K562 (cell line): ENCODE measurements at regions not wholly inside any gene's neighbourhood (a gene's known extent, or its start where the extent isn't known, plus 50 kb on each side); places are given as distances from the start of the nearest gene placed in this dataset.

ENCODE experiments used
- ATAC-seq: fragments of 200-7000 bp; cut with Tn5 transposase; 3 replicates; pipeline ENCODE4 v1.9.1; 2020; ENCODE audit warnings: moderate library complexity
- BruUV-seq: library from RNA; stranded (reverse); fragments of 400-500 nt; replicated peaks from 2 replicates; lab custom pipeline; 2021; lab: Mats Ljungman, UMichigan
- CTCF ChIA-PET: fragments of 300-600 bp; formaldehyde crosslinking; extraction: SDS; loops from one replicate; lab custom pipeline; 2021; ENCODE audit warnings: low intra/inter-chr PET ratio; lab: Yijun Ruan, JAX
- POLR2A ChIA-PET: fragments of 300-600, 350-650 bp; sonication (Branson Sonifier 250); formaldehyde crosslinking; extraction: SDS; loops from one replicate; lab custom pipeline; 2021; ENCODE audit warnings: antibody characterized with exemption, inconsistent platforms; lab: Yijun Ruan, JAX
- DNase-seq, 4 experiments: peaks; one replicate each; pipeline versions ENCODE4 v3.0.0 to v3.0.0-alpha.2; 2011 to 2018; ENCODE audit warnings: low spot score in 3 of 4, mixed read lengths in 3 of 4; ENCODE audit errors: extremely low read depth in 1 of 4
- FAIRE-seq: peaks from 2 replicates; lab custom pipeline; 2011; peaks lifted over from hg19 to GRCh38; lab: Jason Lieb, UNC
- H2AFZ ChIP-seq: 2 replicates; pipeline ENCODE4 v1.6.0; 2011; ENCODE audit warnings: low read depth, low read length, control low read depth, inconsistent platforms
- H3K27ac ChIP-seq: fragments of 200-600 bp; 3 replicates; pipeline ENCODE4 v1.8.0; 2011; ENCODE audit warnings: low read depth, mild to moderate bottlenecking, control low read depth, inconsistent platforms, low read length, moderate library complexity, mixed read lengths; ENCODE audit errors: extremely low read depth
- H3K27me3 ChIP-seq, 2 experiments: fragments of 300-600 bp in 1 of 2; 2 replicates in 1 of 2; 3 replicates in 1 of 2; pipeline versions ENCODE4 v1.6.0 to v1.8.0; 2011; ENCODE audit warnings: inconsistent platforms in 2 of 2, low read length in 2 of 2, mild to moderate bottlenecking in 1 of 2, mixed read lengths in 1 of 2, moderate library complexity in 1 of 2; ENCODE audit not compliant: control insufficient read depth in 2 of 2, insufficient read depth in 2 of 2
- H3K36me3 ChIP-seq: fragments of 300-600 bp; 3 replicates; pipeline ENCODE4 v1.8.0; 2011; ENCODE audit warnings: mild to moderate bottlenecking, low read length, inconsistent platforms; ENCODE audit not compliant: control insufficient read depth, insufficient read depth
- H3K4me1 ChIP-seq, 2 experiments: fragments of 200-600 bp in 1 of 2; replicated peaks in 1 of 2; 2 replicates in 1 of 2; 3 replicates in 1 of 2; pipeline versions ENCODE4 v1.5.1 to v1.8.0; 2011; ENCODE audit warnings: inconsistent platforms in 2 of 2, low read length in 2 of 2, mild to moderate bottlenecking in 1 of 2, mixed read lengths in 1 of 2, moderate library complexity in 1 of 2; ENCODE audit not compliant: control insufficient read depth in 2 of 2, insufficient read depth in 2 of 2
- H3K4me2 ChIP-seq: 2 replicates; pipeline ENCODE4 v1.6.1; 2011; ENCODE audit warnings: low read length, control low read depth, inconsistent platforms, mixed read lengths; ENCODE audit not compliant: insufficient read depth
- H3K4me3 ChIP-seq: fragments of 200-600 bp; sonication (generic), shearing (Covaris generic); 2 replicates; pipeline ENCODE4 v1.5.1; 2016; ENCODE audit warnings: control low read depth, inconsistent platforms
- H3K79me2 ChIP-seq: fragments of 200-600 bp; 3 replicates; pipeline ENCODE4 v1.8.0; 2011; ENCODE audit warnings: low read length, inconsistent platforms; ENCODE audit not compliant: control insufficient read depth, insufficient read depth
- H3K9ac ChIP-seq, 2 experiments: 2 replicates each; pipeline versions ENCODE4 v1.6.0 to v1.6.1; 2011; ENCODE audit warnings: low read depth in 2 of 2, low read length in 2 of 2, control low read depth in 1 of 2, inconsistent platforms in 1 of 2, mild to moderate bottlenecking in 1 of 2, mixed read lengths in 1 of 2; ENCODE audit not compliant: insufficient read depth in 1 of 2
- H3K9me1 ChIP-seq: one replicate; pipeline ENCODE4 v1.6.0; 2011; ENCODE audit warnings: inconsistent platforms, mild to moderate bottlenecking, low read length, moderate library complexity; ENCODE audit not compliant: control insufficient read depth, insufficient read depth
- H3K9me3 ChIP-seq: replicated peaks from 2 replicates; pipeline ENCODE4 v1.5.1; 2011; ENCODE audit warnings: low read depth, low read length, inconsistent platforms; ENCODE audit not compliant: control insufficient read depth, insufficient read depth
- H4K20me1 ChIP-seq: replicated peaks from 2 replicates; pipeline ENCODE4 v1.6.1; 2011; ENCODE audit warnings: low read length, inconsistent platforms, mixed read lengths; ENCODE audit not compliant: control insufficient read depth, insufficient read depth
- BCOR ChIP-seq: fragments of 450-650 bp; IDR thresholded peaks from 2 replicates; pipeline ENCODE4 v1.6.1; 2016
- BMI1 ChIP-seq: fragments of 150-350 bp; IDR thresholded peaks from 2 replicates; pipeline ENCODE4 v1.6.1; 2014; ENCODE audit warnings: low read length
- HSF4 ChIP-seq: fragments of 250-450 bp; sonication (Bioruptor Pico); IDR thresholded peaks from 2 replicates; pipeline ENCODE4 v2.1.2; 2022; ENCODE audit warnings: mild to moderate bottlenecking, moderate library complexity, borderline replicate concordance
- MCM2 ChIP-seq: fragments of 450-650 bp; IDR thresholded peaks from 2 replicates; pipeline ENCODE4 v1.6.1; 2017; ENCODE audit warnings: low read depth, mild to moderate bottlenecking
- MEIS2 ChIP-seq: fragments of 450-650 bp; IDR thresholded peaks from 2 replicates; pipeline ENCODE4 v1.6.1; 2014; ENCODE audit warnings: mild to moderate bottlenecking; ENCODE audit not compliant: partially characterized antibody
- NELFE ChIP-seq: IDR thresholded peaks from 2 replicates; pipeline ENCODE4 v1.6.1; 2011; ENCODE audit warnings: mild to moderate bottlenecking; ENCODE audit not compliant: insufficient read depth, insufficient read length
- SETDB1 ChIP-seq: IDR thresholded peaks from one replicate; pipeline ENCODE4 v1.6.1; 2012; ENCODE audit warnings: low read length, control low read depth, inconsistent platforms
- SNIP1 ChIP-seq: fragments of 450-650 bp; IDR thresholded peaks from 2 replicates; pipeline ENCODE4 v1.7.1; 2017; ENCODE audit warnings: low read depth, mild to moderate bottlenecking
- TAL1 ChIP-seq: fragments of 450-650 bp; IDR thresholded peaks from 2 replicates; pipeline ENCODE4 v1.6.1; 2016; ENCODE audit warnings: mild to moderate bottlenecking
- TARDBP ChIP-seq: fragments of 450-650 bp; IDR thresholded peaks from 2 replicates; pipeline ENCODE4 v1.6.1; 2016
- TBP ChIP-seq: optimal IDR thresholded peaks from 2 replicates; pipeline ENCODE3; 2011; ENCODE audit warnings: low read depth, low read length, improper control_type of control experiment
- ZNF121 ChIP-seq: sonication (generic); formaldehyde crosslinking; conservative IDR thresholded peaks from 2 replicates; pipeline ENCODE4 v1.8.0; 2022; ENCODE audit warnings: missing genetic modification reagents
- ZNF384 ChIP-seq: IDR thresholded peaks from 2 replicates; pipeline ENCODE4 v1.6.1; 2012; ENCODE audit warnings: low read depth, low read length, improper control_type of control experiment
- ZNF785 ChIP-seq: fragments of 250-450 bp; sonication (Bioruptor Pico); IDR thresholded peaks from 2 replicates; pipeline ENCODE4 v1.4.0; 2020; ENCODE audit warnings: mild to moderate bottlenecking
- WGBS: fragments of 100-300 bp; shearing (Covaris generic); methylation state at CpG from one replicate; pipeline ENCODE4 v1.1.6; 2016; ENCODE audit warnings: low coverage, mixed read lengths; ENCODE audit not compliant: insufficient coverage; ENCODE audit errors: missing lambda C conversion rate; 5-methylcytosine and 5-hydroxymethylcytosine counted together
- in situ Hi-C: fragments of 300-500 bp; cut with MboI; formaldehyde crosslinking; loops from 4 replicates; pipeline ENCODE4 v1.15.0; 2018; ENCODE audit warnings: inconsistent platforms, mixed read lengths
- intact Hi-C: fragments of 100-400 bp; cut with micrococcal nuclease; formaldehyde crosslinking; loops from 2 replicates; pipeline ENCODE4 v1.14.2; 2022
- TF ChIP-seq, protein P1 (sequence below): fragments of 450-650 bp; IDR thresholded peaks from 2 replicates; pipeline ENCODE4 v1.7.0; 2016; ENCODE audit warnings: borderline replicate concordance
- TF ChIP-seq, protein P2 (sequence below): sonication (generic); formaldehyde crosslinking; IDR thresholded peaks from 2 replicates; pipeline ENCODE4 v1.8.0; 2022; ENCODE audit warnings: mild to moderate bottlenecking, missing genetic modification reagents
- TF ChIP-seq, protein P3 (sequence below): fragments of 250-450 bp; sonication (Bioruptor Pico); IDR thresholded peaks from 2 replicates; pipeline ENCODE4 v1.5.0; 2021

DNA sequence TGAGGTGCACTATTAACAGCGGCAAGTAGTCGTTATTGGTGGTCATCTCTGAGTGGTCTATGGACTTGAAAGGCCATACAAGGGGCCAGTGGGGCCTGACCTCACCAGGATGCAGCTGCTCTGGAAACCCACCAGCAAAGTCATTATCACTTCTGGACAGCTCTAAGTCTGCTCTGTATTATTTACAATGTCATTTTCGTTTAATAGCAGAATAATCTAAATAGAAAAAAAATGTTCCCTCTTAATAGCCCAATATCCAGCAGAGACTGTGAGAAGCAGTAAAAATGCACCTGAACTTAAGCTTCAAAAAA lies 85.0 kb upstream of the EED start:
- H2AFZ ChIP-seq: peak overlapping the region; percentile 65
- DNase-seq: no peak
- TF ChIP-seq SNIP1: no peak
- no peak for TF ChIP-seq BCOR
- TF ChIP-seq HSF4 (CRISPR knock-in tag): no peak
- TF ChIP-seq NELFE: no peak
- TF ChIP-seq ZNF121 (CRISPR knock-in tag): no peak
- TF ChIP-seq, protein P1, sequence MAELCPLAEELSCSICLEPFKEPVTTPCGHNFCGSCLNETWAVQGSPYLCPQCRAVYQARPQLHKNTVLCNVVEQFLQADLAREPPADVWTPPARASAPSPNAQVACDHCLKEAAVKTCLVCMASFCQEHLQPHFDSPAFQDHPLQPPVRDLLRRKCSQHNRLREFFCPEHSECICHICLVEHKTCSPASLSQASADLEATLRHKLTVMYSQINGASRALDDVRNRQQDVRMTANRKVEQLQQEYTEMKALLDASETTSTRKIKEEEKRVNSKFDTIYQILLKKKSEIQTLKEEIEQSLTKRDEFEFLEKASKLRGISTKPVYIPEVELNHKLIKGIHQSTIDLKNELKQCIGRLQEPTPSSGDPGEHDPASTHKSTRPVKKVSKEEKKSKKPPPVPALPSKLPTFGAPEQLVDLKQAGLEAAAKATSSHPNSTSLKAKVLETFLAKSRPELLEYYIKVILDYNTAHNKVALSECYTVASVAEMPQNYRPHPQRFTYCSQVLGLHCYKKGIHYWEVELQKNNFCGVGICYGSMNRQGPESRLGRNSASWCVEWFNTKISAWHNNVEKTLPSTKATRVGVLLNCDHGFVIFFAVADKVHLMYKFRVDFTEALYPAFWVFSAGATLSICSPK: no peak
- TF ChIP-seq TBP: no peak
- no peak for TF ChIP-seq TAL1
- no peak for TF ChIP-seq MCM2
- TF ChIP-seq, protein P2, sequence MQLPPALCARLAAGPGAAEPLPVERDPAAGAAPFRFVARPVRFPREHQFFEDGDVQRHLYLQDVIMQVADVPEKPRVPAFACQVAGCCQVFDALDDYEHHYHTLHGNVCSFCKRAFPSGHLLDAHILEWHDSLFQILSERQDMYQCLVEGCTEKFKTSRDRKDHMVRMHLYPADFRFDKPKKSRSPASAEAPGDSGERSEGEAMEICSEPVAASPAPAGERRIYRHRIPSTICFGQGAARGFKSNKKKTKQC: no peak
- TF ChIP-seq MEIS2: no peak
- no peak for TF ChIP-seq ZNF785
- no peak for TF ChIP-seq TARDBP
- TF ChIP-seq ZNF384: no peak
- no peak for TF ChIP-seq BMI1
- TF ChIP-seq SETDB1: no peak
- TF ChIP-seq, protein P3, sequence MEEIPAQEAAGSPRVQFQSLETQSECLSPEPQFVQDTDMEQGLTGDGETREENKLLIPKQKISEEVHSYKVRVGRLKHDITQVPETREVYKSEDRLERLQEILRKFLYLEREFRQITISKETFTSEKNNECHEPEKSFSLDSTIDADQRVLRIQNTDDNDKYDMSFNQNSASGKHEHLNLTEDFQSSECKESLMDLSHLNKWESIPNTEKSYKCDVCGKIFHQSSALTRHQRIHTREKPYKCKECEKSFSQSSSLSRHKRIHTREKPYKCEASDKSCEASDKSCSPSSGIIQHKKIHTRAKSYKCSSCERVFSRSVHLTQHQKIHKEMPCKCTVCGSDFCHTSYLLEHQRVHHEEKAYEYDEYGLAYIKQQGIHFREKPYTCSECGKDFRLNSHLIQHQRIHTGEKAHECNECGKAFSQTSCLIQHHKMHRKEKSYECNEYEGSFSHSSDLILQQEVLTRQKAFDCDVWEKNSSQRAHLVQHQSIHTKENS (CRISPR knock-in tag): no peak
- H3K36me3 ChIP-seq: no peaks in the 10 kb centered on the region; the same call in 2 of the 3 replicates
- in situ Hi-C loops: no loop called here
- H3K4me2 ChIP-seq: no peak overlapping the region
- peak overlapping the region; percentile 28 to 46; a peak in 2 of 4 replicates for H3K9ac ChIP-seq
- no peak for ATAC-seq
- no peak overlapping the region for H3K4me3 ChIP-seq
- ChIA-PET POLR2A (interaction anchor here (0.7 to 2.1 kb wide), 4 partner anchors 8 to 90 kb away, joined by 3 to 7 read pairs (median 5); partner anchors contain the start of gene PICALM), CTCF (no interaction called here)
- no TSS peak for BruUV-seq
- H4K20me1 ChIP-seq: no peaks in the 10 kb centered on the region
- intact Hi-C loops: loop anchor here (2.0 kb wide), 1 partner anchor 17 kb away; no protein-coding TSS in a partner anchor
- H3K9me3 ChIP-seq: no peaks in the 10 kb centered on the region
- H3K4me1 ChIP-seq: peaks cover 37 to 92% of the 10 kb centered on the region in 2 experiments
- peak overlapping the region; percentile 62 for H3K27ac ChIP-seq
- FAIRE-seq: no peak
- no peaks in the 10 kb centered on the region for H3K27me3 ChIP-seq
- 46% methylated on average over 3 of the region's 3 CpGs for WGBS
- 0 out of 3 replicates have a peak, but pooled peaks cover 2% of the 10 kb centered on the region for H3K79me2 ChIP-seq
- H3K9me1 ChIP-seq: no peaks in the 10 kb centered on the region
